OCI-LY1 (cell line): ENCODE measurements at regions not wholly inside any gene's neighbourhood (a gene's known extent, or its start where the extent isn't known, plus 50 kb on each side); places are given as distances from the start of the nearest gene placed in this dataset.

Experiments used
- CTCF ChIP-seq: fragments of 200-600 bp; sonication (generic), shearing (Covaris generic); IDR thresholded peaks from 2 replicates; pipeline ENCODE4 v1.5.1; 2017; ENCODE audit warnings: mild to moderate bottlenecking, antibody characterized with exemption, low read length, moderate library complexity, mixed read lengths
- EZH2 ChIP-seq: fragments of 200-600 bp; sonication (generic), shearing (Covaris generic); IDR thresholded peaks from 2 replicates; pipeline ENCODE4 v1.8.0; 2017; ENCODE audit warnings: borderline replicate concordance, mixed run types, mild to moderate bottlenecking, antibody characterized with exemption, low read length, moderate library complexity, mixed read lengths

GRCh38 chr13:83378908-83379307 is 503.4 kb downstream of the SLITRK1 start:
- TF ChIP-seq CTCF (no peak), EZH2 (no peak)
